Effector memory CD4-positive, alpha-beta T cell (primary cell): ENCODE measurements at regions not wholly inside any gene's neighbourhood (a gene's known extent, or its start where the extent isn't known, plus 50 kb on each side); places are given as distances from the start of the nearest gene placed in this dataset.

Experiments used
- DNase-seq, 3 donors: peaks; one replicate each; pipeline ENCODE4 v3.0.0-alpha.2; 2020
- H3K27ac ChIP-seq: 2 replicates; pipeline ENCODE4 v1.7.0; 2013; ENCODE audit warnings: mild to moderate bottlenecking, low read length, moderate library complexity; ENCODE audit not compliant: insufficient read depth, poor library complexity, severe bottlenecking
- H3K27me3 ChIP-seq: replicated peaks from 2 replicates; pipeline ENCODE4 v1.7.0; 2013; ENCODE audit warnings: mild to moderate bottlenecking, low read length; ENCODE audit not compliant: insufficient read depth, control insufficient read depth, poor library complexity, severe bottlenecking
- H3K36me3 ChIP-seq: 2 replicates; pipeline ENCODE4 v1.7.0; 2013; ENCODE audit warnings: mild to moderate bottlenecking, low read length, moderate library complexity; ENCODE audit not compliant: control insufficient read depth, insufficient read depth
- H3K4me1 ChIP-seq: 2 replicates; pipeline ENCODE4 v1.7.0; 2013; ENCODE audit warnings: low read length, mild to moderate bottlenecking; ENCODE audit not compliant: control insufficient read depth, insufficient read depth, poor library complexity, severe bottlenecking
- H3K4me3 ChIP-seq: 2 replicates; pipeline ENCODE4 v1.7.0; 2013; ENCODE audit warnings: low read length, low read depth, mild to moderate bottlenecking; ENCODE audit not compliant: insufficient read depth, poor library complexity, severe bottlenecking
- H3K9me3 ChIP-seq: 2 replicates; pipeline ENCODE4 v1.7.0; 2013; ENCODE audit warnings: mild to moderate bottlenecking, low read length, moderate library complexity; ENCODE audit not compliant: control insufficient read depth

- Histone ChIP-seq H3K4me1 (no peaks in the 10 kb centered on the region), H3K27me3 (no peaks in the 10 kb centered on the region), H3K4me3 (no peak overlapping the region), H3K27ac (no peak overlapping the region), H3K9me3 (no peaks in the 10 kb centered on the region), H3K36me3 (no peaks in the 10 kb centered on the region)
- DNase-seq, result no peak
Measured at GRCh38 chr2:43086451-43087221, 139.8 kb downstream of the ZFP36L2 start.

- H3K27ac ChIP-seq, result no peak overlapping the region
- H3K27me3 ChIP-seq, result no peaks in the 10 kb centered on the region
- DNase-seq, result no peak
- H3K4me1 ChIP-seq, result no peaks in the 10 kb centered on the region
- H3K9me3 ChIP-seq, result no peaks in the 10 kb centered on the region
- H3K36me3 ChIP-seq, result no peaks in the 10 kb centered on the region
- H3K4me3 ChIP-seq, result no peak overlapping the region
Measured at GRCh38 chr2:43085929-43086328, 140.5 kb downstream of the ZFP36L2 start.

GRCh38 chr2:43085505-43085904 lies 140.9 kb downstream of the ZFP36L2 start:
- no peaks in the 10 kb centered on the region for H3K27me3 ChIP-seq
- H3K36me3 ChIP-seq, result no peaks in the 10 kb centered on the region
- no peaks in the 10 kb centered on the region for H3K4me1 ChIP-seq
- no peak for DNase-seq
- no peak overlapping the region for H3K4me3 ChIP-seq
- no peak overlapping the region for H3K27ac ChIP-seq
- no peaks in the 10 kb centered on the region for H3K9me3 ChIP-seq

GRCh38 chr2:43084699-43085091 lies 141.7 kb downstream of the ZFP36L2 start:
- H3K27me3 ChIP-seq, result no peaks in the 10 kb centered on the region
- DNase-seq, result no peak
- H3K4me3 ChIP-seq, result no peak overlapping the region
- H3K4me1 ChIP-seq, result no peaks in the 10 kb centered on the region
- H3K36me3 ChIP-seq, result no peaks in the 10 kb centered on the region
- H3K9me3 ChIP-seq, result no peaks in the 10 kb centered on the region
- no peak overlapping the region for H3K27ac ChIP-seq

- H3K36me3 ChIP-seq, result no peaks in the 10 kb centered on the region
- H3K27me3 ChIP-seq, result no peaks in the 10 kb centered on the region
- no peaks in the 10 kb centered on the region for H3K4me1 ChIP-seq
- no peak overlapping the region for H3K27ac ChIP-seq
- DNase-seq, result no peak
- no peaks in the 10 kb centered on the region for H3K9me3 ChIP-seq
- H3K4me3 ChIP-seq, result no peak overlapping the region
Measured at GRCh38 chr2:43083710-43084698, 142.4 kb downstream of the ZFP36L2 start.

- H3K4me3 ChIP-seq, result no peak overlapping the region
- no peaks in the 10 kb centered on the region for H3K27me3 ChIP-seq
- no peaks in the 10 kb centered on the region for H3K9me3 ChIP-seq
- DNase-seq, result no peak
- no peak overlapping the region for H3K27ac ChIP-seq
- H3K4me1 ChIP-seq, result no peaks in the 10 kb centered on the region
- no peaks in the 10 kb centered on the region for H3K36me3 ChIP-seq
Measured at GRCh38 chr2:43082903-43083677, 143.3 kb downstream of the ZFP36L2 start.

- no peaks in the 10 kb centered on the region for H3K27me3 ChIP-seq
- no peaks in the 10 kb centered on the region for H3K4me1 ChIP-seq
- DNase-seq, result no peak
- H3K4me3 ChIP-seq, result no peak overlapping the region
- no peak overlapping the region for H3K27ac ChIP-seq
- H3K9me3 ChIP-seq, result no peaks in the 10 kb centered on the region
- no peaks in the 10 kb centered on the region for H3K36me3 ChIP-seq
Measured at GRCh38 chr2:43082111-43082894, 144.1 kb downstream of the ZFP36L2 start.

GRCh38 chr2:43081131-43081765 lies 145.2 kb downstream of the ZFP36L2 start:
- no peaks in the 10 kb centered on the region for H3K36me3 ChIP-seq
- H3K9me3 ChIP-seq, result no peaks in the 10 kb centered on the region
- no peak for DNase-seq
- H3K4me1 ChIP-seq, result no peaks in the 10 kb centered on the region
- H3K4me3 ChIP-seq, result no peak overlapping the region
- no peak overlapping the region for H3K27ac ChIP-seq
- no peaks in the 10 kb centered on the region for H3K27me3 ChIP-seq

GRCh38 chr2:43080571-43081021 lies 145.8 kb downstream of the ZFP36L2 start:
- Histone ChIP-seq H3K9me3 (no peaks in the 10 kb centered on the region), H3K4me1 (no peaks in the 10 kb centered on the region), H3K27ac (no peak overlapping the region), H3K4me3 (no peak overlapping the region), H3K36me3 (no peaks in the 10 kb centered on the region), H3K27me3 (no peaks in the 10 kb centered on the region)
- DNase-seq, result no peak
